SK-N-SH (cell line): ENCODE measurements at regions not wholly inside any gene's neighbourhood (a gene's known extent, or its start where the extent isn't known, plus 50 kb on each side); places are given as distances from the start of the nearest gene placed in this dataset.

Experiments used
- CTCF ChIA-PET: fragments of 300-600, 350-600 bp; formaldehyde crosslinking; extraction: SDS; loops from one replicate; lab custom pipeline; 2021; lab: Yijun Ruan, JAX
- POLR2A ChIA-PET: fragments of 350-600 bp; sonication (Branson Sonifier 250); formaldehyde crosslinking; extraction: SDS; loops from one replicate; lab custom pipeline; 2020; ENCODE audit warnings: antibody characterized with exemption, inconsistent platforms; lab: Yijun Ruan, JAX
- DNase-seq: peaks from one replicate; pipeline ENCODE4 v3.0.0; 2012
- H2AFZ ChIP-seq: fragments of 200-600 bp; sonication (generic); 2 replicates; pipeline ENCODE4 v1.8.1; 2016; ENCODE audit warnings: antibody characterized with exemption, mild to moderate bottlenecking, low read depth
- H3F3A ChIP-seq: fragments of 200-600 bp; sonication (generic); replicated peaks from 2 replicates; pipeline ENCODE3; 2016; ENCODE audit warnings: antibody characterized with exemption, mild to moderate bottlenecking; ENCODE audit not compliant: insufficient read depth
- H3K27ac ChIP-seq, 2 experiments: fragments of 200-500 bp in 1 of 2; fragments of 200-600 bp in 1 of 2; sonication (Bioruptor generic) in 1 of 2; sonication (generic), shearing (Covaris generic) in 1 of 2; 2 replicates each; pipeline versions ENCODE4 v1.5.1 to v1.6.1; 2014 to 2016; ENCODE audit warnings: low read depth in 2 of 2, inconsistent platforms in 1 of 2, low read length in 1 of 2, mild to moderate bottlenecking in 1 of 2, mixed read lengths in 1 of 2
- H3K27me3 ChIP-seq: fragments of 200-600 bp; sonication (generic), shearing (Covaris generic); 2 replicates; pipeline ENCODE4 v1.6.1; 2016; ENCODE audit warnings: mixed run types; ENCODE audit not compliant: insufficient read depth
- H3K36me3 ChIP-seq, 2 experiments: fragments of 200-500 bp in 1 of 2; fragments of 200-600 bp in 1 of 2; sonication (Bioruptor generic) in 1 of 2; sonication (generic) in 1 of 2; replicated peaks in 1 of 2; 2 replicates each; pipeline versions ENCODE3 to v1.5.1; 2014 to 2016; ENCODE audit warnings: low read length in 1 of 2, mild to moderate bottlenecking in 1 of 2; ENCODE audit not compliant: insufficient read depth in 2 of 2, control insufficient read depth in 1 of 2
- H3K4me1 ChIP-seq, 2 experiments: fragments of 200-500 bp in 1 of 2; fragments of 200-600 bp in 1 of 2; sonication (Bioruptor generic) in 1 of 2; sonication (generic), shearing (Covaris generic) in 1 of 2; 2 replicates each; pipeline versions ENCODE4 v1.5.1 to v1.6.1; 2014 to 2016; ENCODE audit warnings: low read depth in 1 of 2, low read length in 1 of 2, mixed run types in 1 of 2; ENCODE audit not compliant: insufficient read depth in 2 of 2, control insufficient read depth in 1 of 2
- H3K4me2 ChIP-seq: fragments of 200-600 bp; sonication (generic), shearing (Covaris generic); 2 replicates; pipeline ENCODE4 v1.6.1; 2017; ENCODE audit warnings: mixed run types
- H3K4me3 ChIP-seq, 2 experiments: fragments of 200-500 bp in 1 of 2; fragments of 200-600 bp in 1 of 2; sonication (Bioruptor generic) in 1 of 2; sonication (generic), shearing (Covaris generic) in 1 of 2; 2 replicates each; pipeline versions ENCODE4 v1.5.1 to v1.8.1; 2014 to 2016; ENCODE audit warnings: low read depth in 2 of 2, inconsistent platforms in 1 of 2, low read length in 1 of 2, mild to moderate bottlenecking in 1 of 2, mixed read lengths in 1 of 2, moderate library complexity in 1 of 2
- H3K79me2 ChIP-seq: fragments of 200-600 bp; sonication (generic); 2 replicates; pipeline ENCODE4 v1.8.1; 2017; ENCODE audit warnings: mild to moderate bottlenecking; ENCODE audit not compliant: insufficient read depth
- H3K9ac ChIP-seq: fragments of 200-600 bp; sonication (generic); 2 replicates; pipeline ENCODE4 v1.6.1; 2017; ENCODE audit warnings: mixed run types
- H3K9me2 ChIP-seq: fragments of 200-600 bp; sonication (generic); 2 replicates; pipeline ENCODE4 v1.6.1; 2017; ENCODE audit warnings: mixed run types
- H3K9me3 ChIP-seq: fragments of 200-600 bp; sonication (generic); 2 replicates; pipeline ENCODE4 v1.6.1; 2017; ENCODE audit warnings: mixed run types, mild to moderate bottlenecking, moderate library complexity
- H4K20me1 ChIP-seq: fragments of 200-600 bp; sonication (generic); 2 replicates; pipeline ENCODE4 v1.6.1; 2017; ENCODE audit warnings: mild to moderate bottlenecking, mixed run types; ENCODE audit not compliant: insufficient read depth
- CHD2 ChIP-seq: fragments of 150-350 bp; IDR thresholded peaks from 2 replicates; pipeline ENCODE4 v1.6.1; 2018; ENCODE audit warnings: low read length; ENCODE audit not compliant: partially characterized antibody
- FOSL2 ChIP-seq: IDR thresholded peaks from 2 replicates; pipeline ENCODE4 v1.4.0; 2012; ENCODE audit warnings: low read depth, mild to moderate bottlenecking, moderate library complexity, borderline replicate concordance
- FOXJ3 ChIP-seq: sonication (generic); formaldehyde crosslinking; IDR thresholded peaks from 2 replicates; pipeline ENCODE4 v1.5.1; 2020; ENCODE audit warnings: mild to moderate bottlenecking, missing genetic modification reagents
- NRF1 ChIP-seq: IDR thresholded peaks from 2 replicates; pipeline ENCODE4 v1.6.1; 2012; ENCODE audit warnings: low read depth, mild to moderate bottlenecking, low read length
- POLR2AphosphoS5 ChIP-seq: IDR thresholded peaks from 2 replicates; pipeline ENCODE4 v1.6.1; 2012; ENCODE audit warnings: low read depth, low read length
- RAD21 ChIP-seq: IDR thresholded peaks from 2 replicates; pipeline ENCODE4 v1.6.1; 2012; ENCODE audit warnings: mild to moderate bottlenecking, low read length
- RXRA ChIP-seq: IDR thresholded peaks from 2 replicates; pipeline ENCODE4 v1.4.0; 2012; ENCODE audit warnings: low read depth, mild to moderate bottlenecking, borderline replicate concordance
- SIN3A ChIP-seq: IDR thresholded peaks from 2 replicates; pipeline ENCODE4 v1.6.1; 2012; ENCODE audit warnings: low read depth, mild to moderate bottlenecking, low read length, moderate library complexity, borderline replicate concordance
- SMC3 ChIP-seq: IDR thresholded peaks from 2 replicates; pipeline ENCODE4 v1.6.1; 2012; ENCODE audit warnings: low read depth, low read length, improper control_type of control experiment
- TEAD4 ChIP-seq: IDR thresholded peaks from 2 replicates; pipeline ENCODE4 v1.4.0; 2012; ENCODE audit warnings: mild to moderate bottlenecking, borderline replicate concordance; ENCODE audit not compliant: insufficient read depth
- YY1 ChIP-seq: IDR thresholded peaks from 2 replicates; pipeline ENCODE4 v1.4.0; 2012; ENCODE audit warnings: low read depth, mild to moderate bottlenecking
- WGBS: methylation state at CpG from one replicate; pipeline ENCODE4 v1.1.6; 2017; ENCODE audit warnings: low lambda C conversion rate; 5-methylcytosine and 5-hydroxymethylcytosine counted together
- TF ChIP-seq, protein P1 (sequence below): IDR thresholded peaks from 2 replicates; pipeline ENCODE4 v1.4.0; 2012; ENCODE audit warnings: low read depth, borderline replicate concordance
- TF ChIP-seq, protein P2 (sequence below): IDR thresholded peaks from 2 replicates; pipeline ENCODE4 v1.4.0; 2012; ENCODE audit warnings: low read depth, borderline replicate concordance
- TF ChIP-seq, protein P3 (sequence below): IDR thresholded peaks from 2 replicates; pipeline ENCODE4; 2012
- TF ChIP-seq, protein P4 (sequence below): fragments of 150-350 bp; IDR thresholded peaks from 2 replicates; pipeline ENCODE4 v1.6.1; 2017; ENCODE audit warnings: antibody characterized with exemption, low read length, low read depth, borderline replicate concordance

DNA sequence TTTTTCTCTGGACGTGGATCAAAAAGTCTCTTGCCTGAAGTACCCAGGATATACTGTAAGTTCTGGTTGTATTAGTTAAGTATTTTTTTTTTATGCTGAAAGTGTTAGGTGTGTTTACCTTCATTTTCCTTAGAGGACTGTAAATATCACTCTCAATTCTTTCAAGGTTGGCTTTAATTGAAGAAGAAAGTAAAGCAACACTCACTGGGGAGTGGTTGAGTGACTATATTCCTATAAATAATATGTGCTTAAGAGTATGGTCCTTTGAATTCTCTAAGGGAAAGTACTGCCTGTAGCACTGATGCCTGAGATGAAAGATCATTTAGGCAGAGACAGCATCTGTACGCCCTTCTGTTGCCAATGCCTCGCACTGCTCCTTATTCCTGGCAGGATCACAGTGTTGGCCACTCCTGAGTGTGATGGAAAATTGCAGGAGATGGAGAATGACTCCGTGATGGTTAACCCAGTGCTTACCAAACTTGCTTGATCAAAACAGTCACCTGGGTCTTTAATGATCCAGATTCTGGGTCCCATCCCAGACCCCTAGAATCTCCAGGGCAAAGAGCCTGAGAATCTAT, 182.0 kb upstream of the MPDZ start:
- no peaks in the 10 kb centered on the region for H3K79me2 ChIP-seq
- no peak overlapping the region for H2AFZ ChIP-seq
- H4K20me1 ChIP-seq: no peaks in the 10 kb centered on the region
- H3F3A ChIP-seq: no peaks in the 10 kb centered on the region
- no peak overlapping the region for H3K4me3 ChIP-seq
- H3K36me3 ChIP-seq: no peaks in the 10 kb centered on the region
- no peaks in the 10 kb centered on the region for H3K9me3 ChIP-seq
- no peak overlapping the region for H3K9ac ChIP-seq
- 62% methylated on average over 4 of the region's 4 CpGs for WGBS
- no peaks in the 10 kb centered on the region for H3K4me1 ChIP-seq
- no peak for DNase-seq
- H3K4me2 ChIP-seq: no peak overlapping the region
- H3K27me3 ChIP-seq: no peaks in the 10 kb centered on the region
- POLR2A ChIA-PET: no interaction called here
- CTCF ChIA-PET: interaction anchor here (1.0 to 1.2 kb wide), 2 partner anchors 13 to 15 kb away, joined by 3 read pairs; no protein-coding TSS in a partner anchor
- TF ChIP-seq YY1: no peak
- no peak for TF ChIP-seq SIN3A
- no peak for TF ChIP-seq FOXJ3 (CRISPR knock-in tag)
- TF ChIP-seq, protein P1, sequence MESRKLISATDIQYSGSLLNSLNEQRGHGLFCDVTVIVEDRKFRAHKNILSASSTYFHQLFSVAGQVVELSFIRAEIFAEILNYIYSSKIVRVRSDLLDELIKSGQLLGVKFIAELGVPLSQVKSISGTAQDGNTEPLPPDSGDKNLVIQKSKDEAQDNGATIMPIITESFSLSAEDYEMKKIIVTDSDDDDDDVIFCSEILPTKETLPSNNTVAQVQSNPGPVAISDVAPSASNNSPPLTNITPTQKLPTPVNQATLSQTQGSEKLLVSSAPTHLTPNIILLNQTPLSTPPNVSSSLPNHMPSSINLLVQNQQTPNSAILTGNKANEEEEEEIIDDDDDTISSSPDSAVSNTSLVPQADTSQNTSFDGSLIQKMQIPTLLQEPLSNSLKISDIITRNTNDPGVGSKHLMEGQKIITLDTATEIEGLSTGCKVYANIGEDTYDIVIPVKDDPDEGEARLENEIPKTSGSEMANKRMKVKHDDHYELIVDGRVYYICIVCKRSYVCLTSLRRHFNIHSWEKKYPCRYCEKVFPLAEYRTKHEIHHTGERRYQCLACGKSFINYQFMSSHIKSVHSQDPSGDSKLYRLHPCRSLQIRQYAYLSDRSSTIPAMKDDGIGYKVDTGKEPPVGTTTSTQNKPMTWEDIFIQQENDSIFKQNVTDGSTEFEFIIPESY: no peak
- TF ChIP-seq, protein P2, sequence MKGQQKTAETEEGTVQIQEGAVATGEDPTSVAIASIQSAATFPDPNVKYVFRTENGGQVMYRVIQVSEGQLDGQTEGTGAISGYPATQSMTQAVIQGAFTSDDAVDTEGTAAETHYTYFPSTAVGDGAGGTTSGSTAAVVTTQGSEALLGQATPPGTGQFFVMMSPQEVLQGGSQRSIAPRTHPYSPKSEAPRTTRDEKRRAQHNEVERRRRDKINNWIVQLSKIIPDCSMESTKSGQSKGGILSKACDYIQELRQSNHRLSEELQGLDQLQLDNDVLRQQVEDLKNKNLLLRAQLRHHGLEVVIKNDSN: no peak
- no peak for TF ChIP-seq RXRA
- TF ChIP-seq, protein P3, sequence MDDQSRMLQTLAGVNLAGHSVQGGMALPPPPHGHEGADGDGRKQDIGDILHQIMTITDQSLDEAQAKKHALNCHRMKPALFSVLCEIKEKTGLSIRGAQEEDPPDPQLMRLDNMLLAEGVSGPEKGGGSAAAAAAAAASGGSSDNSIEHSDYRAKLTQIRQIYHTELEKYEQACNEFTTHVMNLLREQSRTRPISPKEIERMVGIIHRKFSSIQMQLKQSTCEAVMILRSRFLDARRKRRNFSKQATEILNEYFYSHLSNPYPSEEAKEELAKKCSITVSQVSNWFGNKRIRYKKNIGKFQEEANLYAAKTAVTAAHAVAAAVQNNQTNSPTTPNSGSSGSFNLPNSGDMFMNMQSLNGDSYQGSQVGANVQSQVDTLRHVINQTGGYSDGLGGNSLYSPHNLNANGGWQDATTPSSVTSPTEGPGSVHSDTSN: no peak
- no peak for TF ChIP-seq RAD21
- TF ChIP-seq, protein P4, sequence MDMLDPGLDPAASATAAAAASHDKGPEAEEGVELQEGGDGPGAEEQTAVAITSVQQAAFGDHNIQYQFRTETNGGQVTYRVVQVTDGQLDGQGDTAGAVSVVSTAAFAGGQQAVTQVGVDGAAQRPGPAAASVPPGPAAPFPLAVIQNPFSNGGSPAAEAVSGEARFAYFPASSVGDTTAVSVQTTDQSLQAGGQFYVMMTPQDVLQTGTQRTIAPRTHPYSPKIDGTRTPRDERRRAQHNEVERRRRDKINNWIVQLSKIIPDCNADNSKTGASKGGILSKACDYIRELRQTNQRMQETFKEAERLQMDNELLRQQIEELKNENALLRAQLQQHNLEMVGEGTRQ: no peak
- no peak for TF ChIP-seq NRF1
- no peak for TF ChIP-seq FOSL2
- TF ChIP-seq TEAD4: no peak
- no peak for TF ChIP-seq POLR2AphosphoS5
- TF ChIP-seq SMC3: no peak
- no peak for TF ChIP-seq CHD2
- H3K9me2 ChIP-seq: no peaks in the 10 kb centered on the region
- H3K27ac ChIP-seq: no peak overlapping the region
